ENCODE measurements at regions not wholly inside any gene's neighbourhood (a gene's known extent, or its start where the extent isn't known, plus 50 kb on each side); places are given as distances from the start of the nearest gene placed in this dataset.
"Not testable (repeated sequence)": the region's sequence is repeated elsewhere in the genome, so short reads cannot be mapped to it uniquely, and the experiment has no call there.

- no peak for DNase-seq
Observed at GRCh38 chr7:52243685-52244084, 791.7 kb upstream of the POM121L12 start.

GRCh38 chr7:52233248-52233647 lies 802.2 kb upstream of the POM121L12 start:
- DNase-seq: no peak

GRCh38 chr7:52211930-52212329 lies 823.5 kb upstream of the POM121L12 start:
- no peak for DNase-seq

GRCh38 chr7:52209614-52210013 lies 825.8 kb upstream of the POM121L12 start:
- DNase-seq: no peak

- no peak for DNase-seq
Observed at GRCh38 chr7:52197221-52197620, 838.2 kb upstream of the POM121L12 start.

GRCh38 chr7:52195664-52196063 lies 839.8 kb upstream of the POM121L12 start:
- DNase-seq: no peak

- no peak for DNase-seq
Observed at GRCh38 chr7:52189153-52189778, 846.2 kb upstream of the POM121L12 start.

- DNase-seq: no peak
Observed at GRCh38 chr7:52184006-52184703, 851.3 kb upstream of the POM121L12 start.

- DNase-seq: no peak
Observed at GRCh38 chr7:52179934-52180333, 855.5 kb upstream of the POM121L12 start.

GRCh38 chr7:52168085-52168484 lies 851.5 kb upstream of the COBL start:
- DNase-seq: no peak

- no peak for DNase-seq
Observed at GRCh38 chr7:52163311-52163710, 846.7 kb upstream of the COBL start.

- DNase-seq: no peak
Observed at GRCh38 chr7:52161483-52161882, 844.9 kb upstream of the COBL start.

GRCh38 chr7:52159421-52159820 lies 842.8 kb upstream of the COBL start:
- not testable (repeated sequence) for DNase-seq

- no peak for DNase-seq
Observed at GRCh38 chr7:52154382-52154781, 837.8 kb upstream of the COBL start.

GRCh38 chr7:52151559-52151958 lies 835.0 kb upstream of the COBL start:
- DNase-seq: no peak

- no peak for DNase-seq
Observed at GRCh38 chr7:52150952-52151351, 834.3 kb upstream of the COBL start.

- no peak for DNase-seq
Observed at GRCh38 chr7:52146871-52147634, 830.4 kb upstream of the COBL start.

- no peak for DNase-seq
Observed at GRCh38 chr7:52143219-52143618, 826.6 kb upstream of the COBL start.

- no peak for DNase-seq
Observed at GRCh38 chr7:52140851-52141250, 824.2 kb upstream of the COBL start.

- no peak for DNase-seq
Observed at GRCh38 chr7:52135403-52135802, 818.8 kb upstream of the COBL start.

GRCh38 chr7:52129278-52129677 lies 812.7 kb upstream of the COBL start:
- DNase-seq: no peak

GRCh38 chr7:52120912-52121311 lies 804.3 kb upstream of the COBL start:
- no peak for DNase-seq

- DNase-seq: no peak
Observed at GRCh38 chr7:52119537-52119936, 802.9 kb upstream of the COBL start.

- DNase-seq: no peak
Observed at GRCh38 chr7:52114509-52114908, 797.9 kb upstream of the COBL start.

Measured in NCI-H1694 (cell line).